Cardiac muscle cell (in vitro differentiated cells and primary cell): ENCODE measurements at regions not wholly inside any gene's neighbourhood (a gene's known extent, or its start where the extent isn't known, plus 50 kb on each side); places are given as distances from the start of the nearest gene placed in this dataset.

Experiments
- DNase-seq, 2 donors: peaks; one replicate each; pipeline versions ENCODE4 v3.0.0 to v3.0.0-alpha.2; 2010 to 2017; ENCODE audit warnings: low read depth in 1 of 2, low spot score in 1 of 2
- H3K27ac ChIP-seq: fragments of 200-600 bp; sonication (generic); 2 replicates; pipeline ENCODE4 v1.5.1; 2016
- H3K27me3 ChIP-seq: fragments of 200-600 bp; sonication (generic); 2 replicates; pipeline ENCODE4 v1.6.0; 2016; ENCODE audit warnings: control low read depth
- H3K36me3 ChIP-seq: fragments of 200-600 bp; sonication (generic); 2 replicates; pipeline ENCODE4 v1.5.1; 2016; ENCODE audit warnings: control low read depth
- H3K4me1 ChIP-seq: fragments of 200-600 bp; sonication (generic); 2 replicates; pipeline ENCODE4 v1.8.1; 2017; ENCODE audit warnings: low read depth, mild to moderate bottlenecking, mixed run types
- H3K4me3 ChIP-seq: fragments of 200-600 bp; sonication (generic); 2 replicates; pipeline ENCODE4 v1.5.1; 2016; ENCODE audit warnings: mild to moderate bottlenecking
- H3K9me3 ChIP-seq: fragments of 200-600 bp; sonication (generic); 2 replicates; pipeline ENCODE4 v1.5.1; 2017; ENCODE audit warnings: low read depth, mild to moderate bottlenecking, control low read depth
- TF ChIP-seq, protein P1 (sequence below): IDR thresholded peaks from 2 replicates; pipeline ENCODE4 v1.5.1; 2012; ENCODE audit warnings: low read depth, mild to moderate bottlenecking, low read length

- H3K4me3 ChIP-seq, result no peak overlapping the region
- no peaks in the 10 kb centered on the region for H3K27me3 ChIP-seq
- no peak for DNase-seq
- TF ChIP-seq, protein P1, sequence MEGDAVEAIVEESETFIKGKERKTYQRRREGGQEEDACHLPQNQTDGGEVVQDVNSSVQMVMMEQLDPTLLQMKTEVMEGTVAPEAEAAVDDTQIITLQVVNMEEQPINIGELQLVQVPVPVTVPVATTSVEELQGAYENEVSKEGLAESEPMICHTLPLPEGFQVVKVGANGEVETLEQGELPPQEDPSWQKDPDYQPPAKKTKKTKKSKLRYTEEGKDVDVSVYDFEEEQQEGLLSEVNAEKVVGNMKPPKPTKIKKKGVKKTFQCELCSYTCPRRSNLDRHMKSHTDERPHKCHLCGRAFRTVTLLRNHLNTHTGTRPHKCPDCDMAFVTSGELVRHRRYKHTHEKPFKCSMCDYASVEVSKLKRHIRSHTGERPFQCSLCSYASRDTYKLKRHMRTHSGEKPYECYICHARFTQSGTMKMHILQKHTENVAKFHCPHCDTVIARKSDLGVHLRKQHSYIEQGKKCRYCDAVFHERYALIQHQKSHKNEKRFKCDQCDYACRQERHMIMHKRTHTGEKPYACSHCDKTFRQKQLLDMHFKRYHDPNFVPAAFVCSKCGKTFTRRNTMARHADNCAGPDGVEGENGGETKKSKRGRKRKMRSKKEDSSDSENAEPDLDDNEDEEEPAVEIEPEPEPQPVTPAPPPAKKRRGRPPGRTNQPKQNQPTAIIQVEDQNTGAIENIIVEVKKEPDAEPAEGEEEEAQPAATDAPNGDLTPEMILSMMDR, result no peak
- H3K36me3 ChIP-seq, result no peaks in the 10 kb centered on the region
- no peak overlapping the region for H3K27ac ChIP-seq
- H3K4me1 ChIP-seq, result no peaks in the 10 kb centered on the region
- H3K9me3 ChIP-seq, result no peaks in the 10 kb centered on the region
These were observed 153.2 kb downstream of the C12orf75 start for GRCh38 chr12:105483691-105484090.

GRCh38 chr12:105485321-105485910 is 154.9 kb downstream of the C12orf75 start:
- H3K27ac ChIP-seq, result no peak overlapping the region
- no peaks in the 10 kb centered on the region for H3K36me3 ChIP-seq
- no peak overlapping the region for H3K4me3 ChIP-seq
- DNase-seq, result peak in 1 of 2 donors; percentile 84
- no peaks in the 10 kb centered on the region for H3K27me3 ChIP-seq
- TF ChIP-seq, protein P1, result no peak
- no peaks in the 10 kb centered on the region for H3K9me3 ChIP-seq
- H3K4me1 ChIP-seq, result no peaks in the 10 kb centered on the region

GRCh38 chr12:105485921-105486320 is 155.4 kb downstream of the C12orf75 start:
- Histone ChIP-seq H3K27ac (no peak overlapping the region), H3K36me3 (no peaks in the 10 kb centered on the region), H3K4me1 (no peaks in the 10 kb centered on the region), H3K4me3 (no peak overlapping the region), H3K27me3 (no peaks in the 10 kb centered on the region), H3K9me3 (no peaks in the 10 kb centered on the region)
- TF ChIP-seq, protein P1, result no peak
- no peak for DNase-seq

DNA sequence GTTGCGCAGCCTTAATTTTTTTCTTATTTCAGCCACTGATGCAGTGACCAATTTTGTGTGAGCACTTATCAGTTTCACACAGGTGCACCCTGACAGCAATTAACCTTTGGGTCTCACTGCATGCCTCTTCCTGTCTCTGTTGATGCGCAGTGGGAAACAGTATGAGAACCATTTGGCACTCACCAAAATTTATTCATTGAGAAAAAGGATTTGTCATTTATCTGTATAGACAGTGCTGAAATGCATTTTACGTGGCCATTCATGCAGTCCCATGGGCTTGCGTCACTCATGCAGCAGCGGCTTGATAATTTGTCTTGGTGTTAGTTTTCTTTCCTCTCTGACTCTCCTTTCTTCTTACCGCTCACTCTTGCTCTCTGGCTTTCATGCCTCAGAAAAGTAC is 157.5 kb downstream of the C12orf75 start:
- no peaks in the 10 kb centered on the region for H3K27me3 ChIP-seq
- no peak for DNase-seq
- H3K9me3 ChIP-seq, result no peaks in the 10 kb centered on the region
- TF ChIP-seq, protein P1, result no peak
- no peaks in the 10 kb centered on the region for H3K36me3 ChIP-seq
- H3K4me3 ChIP-seq, result no peak overlapping the region
- H3K4me1 ChIP-seq, result no peaks in the 10 kb centered on the region
- H3K27ac ChIP-seq, result no peak overlapping the region

- Histone ChIP-seq H3K4me3 (no peak overlapping the region), H3K4me1 (no peaks in the 10 kb centered on the region), H3K9me3 (no peaks in the 10 kb centered on the region), H3K27ac (no peak overlapping the region), H3K27me3 (no peaks in the 10 kb centered on the region), H3K36me3 (no peaks in the 10 kb centered on the region)
- TF ChIP-seq, protein P1, result no peak
- peak in 1 of 2 donors; percentile 40 for DNase-seq
These were observed 162.4 kb downstream of the C12orf75 start for GRCh38 chr12:105492591-105493545.
